Non-pigmented ciliary epithelial cell (primary cell): ENCODE measurements at regions not wholly inside any gene's neighbourhood (a gene's known extent, or its start where the extent isn't known, plus 50 kb on each side); places are given as distances from the start of the nearest gene placed in this dataset.
"Not testable (repeated sequence)": the region's sequence is repeated elsewhere in the genome, so short reads cannot be mapped to it uniquely, and the experiment has no call there.

Experiments used
- DNase-seq: peaks from one replicate; pipeline ENCODE4 v3.0.0-alpha.2; 2010; ENCODE audit warnings: low read depth

- no peak for DNase-seq
These were observed 64.9 kb downstream of the FAM170A start for GRCh38 chr5:119694284-119694683.

DNA sequence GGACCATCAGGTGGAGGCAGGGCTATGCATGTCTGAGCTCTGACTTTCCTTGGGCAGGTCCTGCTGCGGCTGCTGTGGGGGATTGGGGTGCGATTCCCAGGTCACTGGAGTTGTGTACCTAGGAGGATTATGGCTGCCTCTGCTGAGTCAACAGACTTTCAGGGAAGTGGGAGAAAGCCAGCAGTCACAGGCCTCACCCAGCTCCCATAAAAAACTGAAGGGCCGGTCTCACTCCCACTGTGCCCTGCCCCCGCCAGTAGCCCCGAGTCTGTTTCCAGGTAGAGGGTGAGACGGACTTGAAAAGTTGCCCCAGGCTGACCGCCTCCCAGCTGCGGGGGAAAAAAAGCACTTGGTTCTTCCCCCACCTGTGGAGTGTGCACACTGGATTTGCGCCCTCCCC lies 76.7 kb downstream of the FAM170A start:
- no peak for DNase-seq

DNA sequence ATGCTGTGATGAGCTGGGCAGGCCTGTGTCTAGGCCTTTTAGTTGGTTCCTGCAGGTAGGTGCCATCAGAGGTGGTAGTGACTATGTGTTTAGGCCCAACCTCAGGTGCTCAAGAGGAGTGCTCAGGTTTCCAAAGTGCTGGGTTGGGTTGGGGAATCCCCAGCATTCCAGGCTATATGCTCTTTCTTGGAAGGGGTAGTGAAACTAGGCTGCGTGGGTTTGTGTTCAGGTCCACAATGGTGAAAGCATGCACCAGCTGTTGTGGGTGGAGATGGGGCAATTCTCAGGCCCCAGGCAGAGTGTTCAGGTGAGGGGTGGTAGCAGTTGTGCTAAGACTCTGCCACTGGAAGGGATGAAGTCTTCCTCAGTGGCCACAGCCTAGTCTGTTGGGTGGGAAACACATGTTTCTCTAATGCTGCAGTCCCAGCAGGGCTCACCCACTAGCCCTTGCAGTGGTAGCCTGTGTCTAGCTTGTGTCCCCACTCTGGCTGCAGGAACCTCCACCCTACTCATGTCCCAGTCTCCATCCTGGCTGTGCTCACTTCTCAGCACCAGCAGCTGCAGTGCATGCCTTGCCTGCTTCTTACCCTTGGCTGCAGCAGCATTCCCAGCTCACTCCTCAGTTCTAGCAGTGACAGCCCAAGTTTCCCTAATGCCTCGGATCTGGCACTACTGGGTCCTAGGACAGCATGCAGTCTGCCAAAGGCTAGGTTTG lies 78.9 kb downstream of the FAM170A start:
- DNase-seq = no peak

DNA sequence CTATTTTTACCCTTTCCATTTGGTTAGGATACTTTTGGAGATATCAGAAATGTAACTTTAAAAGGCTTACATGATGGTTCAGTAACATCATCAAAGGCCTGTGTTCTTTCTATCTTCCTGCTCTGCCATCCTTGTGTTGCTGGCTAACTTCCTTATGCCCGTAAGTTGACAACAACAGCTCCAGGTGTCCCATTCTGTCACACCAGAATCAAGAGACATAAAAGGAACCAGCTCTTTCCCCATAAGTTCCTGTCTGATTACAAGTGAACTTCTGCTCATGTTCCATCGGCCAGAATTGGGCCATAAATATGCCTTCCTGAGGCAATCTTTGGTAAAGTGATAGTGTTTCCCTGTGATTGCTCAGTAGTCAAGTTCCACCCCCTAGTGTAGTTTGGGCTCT lies 92.4 kb downstream of the FAM170A start:
- no peak for DNase-seq

DNA sequence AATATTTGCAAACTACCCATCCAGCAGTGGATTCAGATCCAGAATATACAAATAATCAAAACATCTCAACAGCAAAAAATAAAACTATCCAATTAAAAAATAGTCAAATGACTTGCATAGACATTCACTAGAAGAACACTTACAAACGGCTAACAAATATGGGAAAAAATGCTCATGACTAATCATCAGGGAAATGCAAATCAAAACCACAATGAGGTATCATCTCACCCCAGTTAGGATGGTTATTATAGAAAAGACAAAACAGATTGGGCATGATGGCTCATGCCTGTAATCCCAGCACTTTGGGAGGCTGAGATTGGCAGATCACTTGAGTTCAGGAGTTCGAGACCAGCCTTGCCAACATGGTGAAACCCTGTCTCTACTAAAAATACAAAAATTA lies 95.9 kb downstream of the FAM170A start:
- not testable (repeated sequence) for DNase-seq

DNA sequence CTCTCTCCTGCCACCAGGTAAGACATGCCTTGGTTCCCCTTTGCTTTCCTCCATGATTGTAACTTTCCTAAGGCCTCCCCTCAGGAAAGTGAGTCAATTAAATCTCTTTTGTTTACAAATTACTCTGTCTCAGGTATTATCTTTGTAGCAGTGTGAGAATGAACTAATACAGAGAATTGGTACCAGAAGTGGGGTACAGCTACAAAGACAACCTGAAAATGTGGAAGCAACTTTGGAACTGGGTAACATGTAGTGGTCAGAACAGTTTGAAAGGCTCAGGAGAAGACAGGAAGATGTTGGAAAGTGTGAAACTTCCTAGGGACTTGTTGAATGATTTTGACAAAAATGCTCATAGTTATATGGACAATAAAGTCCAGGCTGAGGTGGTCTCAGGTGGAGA lies 97.2 kb downstream of the FAM170A start:
- DNase-seq = no peak

DNA sequence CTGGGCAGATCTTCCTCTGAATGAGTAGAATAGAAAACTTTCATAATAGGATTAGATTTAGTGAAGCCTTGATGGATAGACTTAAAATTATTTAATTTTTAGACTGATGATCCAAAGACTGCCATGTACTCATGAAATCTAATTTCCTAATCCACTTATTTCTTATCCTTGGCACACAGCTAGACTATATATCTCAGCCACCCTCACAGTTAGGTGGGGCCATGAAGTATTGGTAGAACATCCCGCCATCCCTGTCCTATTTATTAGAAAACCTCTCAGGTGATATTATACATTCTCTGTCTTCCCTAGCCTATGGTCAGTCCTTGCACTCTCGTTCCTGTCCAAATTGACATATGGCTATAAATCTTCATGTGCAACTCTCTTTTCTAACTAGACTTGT lies 110.9 kb downstream of the FAM170A start:
- DNase-seq = no peak

GRCh38 chr5:119741691-119742090 lies 112.3 kb downstream of the FAM170A start:
- DNase-seq = no peak

- DNase-seq = no peak
These were observed 113.0 kb downstream of the FAM170A start for GRCh38 chr5:119742311-119742710.

- DNase-seq = no peak
These were observed 114.6 kb downstream of the FAM170A start for GRCh38 chr5:119743927-119744326.

DNA sequence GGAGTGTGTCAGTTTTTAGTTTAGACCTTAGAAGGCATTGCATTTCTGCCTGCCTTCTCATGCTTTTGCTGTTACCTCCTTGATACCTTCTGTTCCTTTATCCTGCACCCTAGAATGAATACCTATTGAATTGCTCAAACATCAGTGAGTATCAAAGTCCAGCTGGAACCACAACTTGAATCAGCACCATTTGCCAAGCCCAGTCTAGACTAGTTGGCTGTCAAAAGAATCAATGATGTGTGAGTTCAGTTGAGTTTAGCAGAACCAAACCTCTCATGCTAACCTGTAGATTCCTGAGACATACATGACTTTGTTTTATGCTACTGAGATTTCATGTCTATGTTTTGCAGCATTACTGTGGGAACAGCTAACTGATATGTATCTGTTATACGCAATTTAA lies 116.6 kb downstream of the FAM170A start:
- DNase-seq = no peak

DNA sequence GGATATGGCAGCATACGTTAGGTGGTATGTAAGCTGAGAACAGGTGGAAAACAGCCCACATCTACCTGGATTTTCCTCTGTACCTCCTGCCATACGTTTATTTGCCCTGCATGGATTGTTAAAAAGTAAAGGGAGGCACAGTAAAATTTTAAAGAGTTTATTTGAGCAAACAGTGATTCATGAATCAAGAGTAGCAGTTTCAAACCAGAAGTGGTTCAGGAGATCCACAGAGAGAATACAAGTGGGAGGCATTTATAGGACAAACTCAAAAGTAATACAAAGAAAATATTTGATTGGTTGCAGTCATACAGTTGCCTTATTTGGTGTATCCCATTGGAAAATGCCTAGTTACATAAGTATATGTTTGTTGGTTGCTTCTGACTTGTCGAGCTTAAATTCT lies 117.6 kb downstream of the FAM170A start:
- DNase-seq = no peak

DNA sequence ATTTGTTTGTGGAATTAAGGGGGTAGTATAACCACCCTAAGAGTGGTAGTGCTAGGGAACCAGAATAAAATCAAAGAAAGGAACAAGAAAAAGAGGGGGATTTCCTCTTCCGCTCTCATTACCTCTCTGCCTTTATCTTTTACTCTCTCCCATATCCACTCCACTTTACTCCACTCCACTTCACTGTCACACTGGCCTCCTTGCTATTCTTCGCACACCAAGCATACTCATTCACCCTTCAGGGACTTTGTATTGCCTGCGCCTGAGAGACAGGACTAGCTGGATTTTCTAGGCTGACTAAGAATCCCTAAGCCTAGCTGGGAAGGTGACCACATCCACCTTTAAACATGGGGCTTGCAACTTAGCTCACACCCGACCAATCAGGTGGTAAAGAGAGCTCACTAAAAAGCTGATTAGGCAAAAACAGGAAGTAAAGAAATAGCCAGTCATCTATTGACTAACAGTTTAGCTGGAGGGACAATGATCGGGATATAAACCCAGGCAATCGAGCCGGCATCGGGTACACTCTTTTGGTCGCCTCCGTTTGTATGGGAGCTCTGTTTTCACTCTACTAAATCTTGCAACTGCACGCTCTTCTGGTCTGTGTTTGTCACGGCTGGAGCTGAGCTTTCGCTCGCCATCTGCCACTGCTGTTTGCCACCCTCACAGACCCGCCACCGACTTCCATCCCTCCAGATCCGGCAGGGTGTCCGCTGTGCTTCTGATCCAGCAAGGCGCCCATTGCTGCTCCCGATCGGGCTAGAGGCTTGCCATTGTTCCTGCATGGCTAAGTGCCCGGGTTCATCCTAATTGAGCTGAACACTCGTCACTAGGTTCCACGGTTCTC lies 121.8 kb downstream of the FAM170A start:
- DNase-seq = no peak

- DNase-seq = no peak
These were observed 122.4 kb downstream of the FAM170A start for GRCh38 chr5:119751734-119752094.

- no peak for DNase-seq
These were observed 123.8 kb downstream of the FAM170A start for GRCh38 chr5:119752921-119753886.

DNA sequence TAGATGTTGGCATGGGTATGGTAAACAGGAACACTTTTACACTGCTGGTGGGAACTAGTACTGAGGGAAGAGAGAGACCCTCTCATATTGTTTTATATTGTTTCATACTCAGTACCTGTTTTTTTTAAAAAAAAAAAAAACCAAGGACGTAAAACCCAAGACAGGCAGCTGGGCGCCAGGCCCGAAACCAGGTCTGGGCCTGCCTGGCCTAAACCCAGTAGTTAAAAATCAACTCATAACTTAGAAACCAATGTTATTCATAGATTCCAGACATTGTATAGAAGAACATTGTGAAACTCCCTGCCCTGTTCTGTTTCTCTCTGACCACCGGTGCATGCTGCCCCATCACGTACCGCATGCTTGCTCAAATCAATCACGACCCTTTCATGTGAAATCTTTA lies 125.5 kb downstream of the FAM170A start:
- not testable (repeated sequence) for DNase-seq

DNA sequence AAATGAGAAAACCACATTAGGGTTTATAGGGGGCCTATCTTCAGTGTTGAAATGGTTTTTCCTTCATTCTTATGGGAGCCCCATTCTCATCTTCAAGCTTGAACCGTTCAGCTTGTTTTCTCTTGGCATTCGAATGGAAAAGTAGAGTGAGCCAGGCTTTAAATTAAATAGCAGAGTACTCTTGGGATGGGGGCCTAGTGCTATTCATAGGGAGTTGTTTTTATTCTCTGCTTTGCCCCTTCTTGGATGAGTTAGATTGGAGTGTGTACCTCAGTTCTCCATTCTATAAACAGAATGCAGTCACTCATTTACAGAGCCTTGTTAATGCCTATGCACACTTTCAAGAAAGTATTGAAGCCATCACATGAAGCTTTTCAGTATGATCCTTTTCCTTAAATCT lies 127.9 kb downstream of the FAM170A start:
- DNase-seq = no peak

GRCh38 chr5:119769695-119770693 lies 140.6 kb downstream of the FAM170A start:
- not testable (repeated sequence) for DNase-seq

GRCh38 chr5:119780145-119780544 lies 150.8 kb downstream of the FAM170A start:
- not testable (repeated sequence) for DNase-seq

GRCh38 chr5:119785057-119785456 lies 155.7 kb downstream of the FAM170A start:
- DNase-seq = no peak
